DOHH2 (cell line): ENCODE measurements at regions not wholly inside any gene's neighbourhood (a gene's known extent, or its start where the extent isn't known, plus 50 kb on each side); places are given as distances from the start of the nearest gene placed in this dataset.

ENCODE experiments used
- H3F3A ChIP-seq: fragments of 200-600 bp; sonication (generic), shearing (Covaris generic); 2 replicates; pipeline ENCODE4 v1.6.0; 2016; ENCODE audit warnings: antibody characterized with exemption, mild to moderate bottlenecking; ENCODE audit not compliant: control insufficient read depth, insufficient read depth
- H3K27ac ChIP-seq: fragments of 200-600 bp; sonication (generic); 2 replicates; pipeline ENCODE4 v1.5.1; 2014; ENCODE audit warnings: low read depth, mild to moderate bottlenecking, low read length, moderate library complexity
- H3K27me3 ChIP-seq: fragments of 200-600 bp; sonication (generic); 2 replicates; pipeline ENCODE4 v1.6.1; 2014; ENCODE audit warnings: mild to moderate bottlenecking, low read length, mixed read lengths; ENCODE audit not compliant: control insufficient read depth
- H3K36me3 ChIP-seq: fragments of 200-600 bp; sonication (generic); 2 replicates; pipeline ENCODE4 v1.6.1; 2014; ENCODE audit warnings: mild to moderate bottlenecking, low read length, moderate library complexity, mixed read lengths; ENCODE audit not compliant: control insufficient read depth
- H3K4me1 ChIP-seq: fragments of 200-600 bp; sonication (generic); 2 replicates; pipeline ENCODE4 v1.6.1; 2014; ENCODE audit warnings: mild to moderate bottlenecking, low read length, mixed read lengths; ENCODE audit not compliant: control insufficient read depth
- H3K4me2 ChIP-seq: fragments of 200-600 bp; sonication (generic); 2 replicates; pipeline ENCODE4 v1.6.0; 2014; ENCODE audit warnings: mild to moderate bottlenecking, low read length, moderate library complexity
- H3K4me3 ChIP-seq: fragments of 200-600 bp; sonication (generic); 2 replicates; pipeline ENCODE4 v1.5.1; 2014; ENCODE audit warnings: mild to moderate bottlenecking, low read length, mixed read lengths
- H3K79me2 ChIP-seq: fragments of 200-600 bp; sonication (generic); 2 replicates; pipeline ENCODE4 v1.6.1; 2014; ENCODE audit warnings: mild to moderate bottlenecking, low read length, mixed read lengths; ENCODE audit not compliant: control insufficient read depth
- H3K9me2 ChIP-seq: fragments of 200-600 bp; sonication (generic); replicated peaks from 2 replicates; pipeline ENCODE4 v1.6.1; 2014; ENCODE audit warnings: mild to moderate bottlenecking, low read length, mixed read lengths; ENCODE audit not compliant: control insufficient read depth
- H3K9me3 ChIP-seq: fragments of 200-600 bp; sonication (generic); 2 replicates; pipeline ENCODE4 v1.6.1; 2014; ENCODE audit warnings: antibody characterized with exemption, low read length, mixed read lengths; ENCODE audit not compliant: control insufficient read depth, insufficient read depth
- H4K20me1 ChIP-seq: fragments of 200-600 bp; sonication (generic); 2 replicates; pipeline ENCODE4 v1.6.0; 2014; ENCODE audit warnings: low read depth, mild to moderate bottlenecking, antibody characterized with exemption, low read length, moderate library complexity; ENCODE audit not compliant: control insufficient read depth, insufficient read depth
- EZH2phosphoT487 ChIP-seq: fragments of 200-600 bp; sonication (generic); IDR thresholded peaks from 2 replicates; pipeline ENCODE4 v1.6.1; 2017; ENCODE audit warnings: borderline replicate concordance, mild to moderate bottlenecking, antibody characterized with exemption, low read length, moderate library complexity, mixed read lengths
- TF ChIP-seq, protein P1 (sequence below): fragments of 200-600 bp; sonication (generic); IDR thresholded peaks from one replicate; pipeline ENCODE4 v1.5.1; 2014; ENCODE audit warnings: antibody characterized with exemption, mild to moderate bottlenecking, low read depth, low read length; ENCODE audit not compliant: poor library complexity, severe bottlenecking

DNA sequence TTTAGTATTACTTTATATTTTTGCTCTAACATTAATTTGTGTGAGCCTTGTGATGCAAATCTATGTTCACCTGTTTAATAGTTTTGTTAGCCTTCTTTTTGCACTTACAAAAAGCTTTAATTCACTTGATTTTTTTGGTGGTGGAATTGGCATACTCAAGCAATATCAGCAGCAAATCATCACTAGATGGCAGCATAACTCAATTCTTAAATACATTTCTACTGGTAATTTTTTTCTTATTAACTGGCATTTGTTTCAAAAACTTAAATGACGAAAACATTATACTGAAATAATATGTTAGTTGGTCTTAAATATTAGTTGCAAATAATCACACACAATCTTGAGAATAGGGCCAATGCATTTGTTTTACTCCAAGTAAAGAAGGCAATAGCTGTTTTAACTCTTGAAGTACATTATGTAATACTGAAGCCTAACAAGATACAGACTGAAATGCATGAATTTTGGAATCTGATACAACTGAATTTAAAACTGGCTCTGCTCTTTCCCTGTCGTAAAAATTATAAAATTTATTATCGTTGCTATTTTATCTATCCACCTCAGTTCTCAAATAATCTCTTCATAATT lies 151.5 kb downstream of the ATXN7L3B start:
- H3F3A ChIP-seq = no peaks in the 10 kb centered on the region
- no peaks in the 10 kb centered on the region; the same call in 1 of the 2 replicates for H3K27me3 ChIP-seq
- TF ChIP-seq, protein P1, sequence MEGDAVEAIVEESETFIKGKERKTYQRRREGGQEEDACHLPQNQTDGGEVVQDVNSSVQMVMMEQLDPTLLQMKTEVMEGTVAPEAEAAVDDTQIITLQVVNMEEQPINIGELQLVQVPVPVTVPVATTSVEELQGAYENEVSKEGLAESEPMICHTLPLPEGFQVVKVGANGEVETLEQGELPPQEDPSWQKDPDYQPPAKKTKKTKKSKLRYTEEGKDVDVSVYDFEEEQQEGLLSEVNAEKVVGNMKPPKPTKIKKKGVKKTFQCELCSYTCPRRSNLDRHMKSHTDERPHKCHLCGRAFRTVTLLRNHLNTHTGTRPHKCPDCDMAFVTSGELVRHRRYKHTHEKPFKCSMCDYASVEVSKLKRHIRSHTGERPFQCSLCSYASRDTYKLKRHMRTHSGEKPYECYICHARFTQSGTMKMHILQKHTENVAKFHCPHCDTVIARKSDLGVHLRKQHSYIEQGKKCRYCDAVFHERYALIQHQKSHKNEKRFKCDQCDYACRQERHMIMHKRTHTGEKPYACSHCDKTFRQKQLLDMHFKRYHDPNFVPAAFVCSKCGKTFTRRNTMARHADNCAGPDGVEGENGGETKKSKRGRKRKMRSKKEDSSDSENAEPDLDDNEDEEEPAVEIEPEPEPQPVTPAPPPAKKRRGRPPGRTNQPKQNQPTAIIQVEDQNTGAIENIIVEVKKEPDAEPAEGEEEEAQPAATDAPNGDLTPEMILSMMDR = peak; percentile 48
- TF ChIP-seq EZH2phosphoT487 = no peak
- H3K4me2 ChIP-seq = no peak overlapping the region
- H3K36me3 ChIP-seq = no peaks in the 10 kb centered on the region
- H3K79me2 ChIP-seq = no peaks in the 10 kb centered on the region
- H3K9me3 ChIP-seq = no peaks in the 10 kb centered on the region
- no peaks in the 10 kb centered on the region for H3K4me1 ChIP-seq
- no peaks in the 10 kb centered on the region for H3K9me2 ChIP-seq
- no peak overlapping the region for H3K4me3 ChIP-seq
- H4K20me1 ChIP-seq = no peaks in the 10 kb centered on the region
- H3K27ac ChIP-seq = no peak overlapping the region

DNA sequence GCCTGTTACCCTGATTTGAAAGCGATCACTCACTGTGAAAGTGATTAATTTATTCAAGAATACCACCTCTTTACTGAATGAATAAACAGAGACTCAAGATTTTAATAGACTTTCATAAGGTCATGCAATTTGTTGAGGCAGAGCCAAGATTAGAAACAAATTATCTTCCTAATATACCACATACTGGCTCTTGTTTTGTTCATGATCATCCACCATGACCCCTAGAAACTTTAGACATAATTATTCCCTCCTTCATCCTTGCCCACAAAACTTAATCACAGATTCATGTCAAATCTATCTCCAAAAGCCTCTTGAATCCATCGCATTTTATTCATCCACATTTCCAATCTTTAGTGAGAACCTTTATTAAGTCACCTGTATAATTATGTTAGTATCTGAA lies 152.3 kb downstream of the ATXN7L3B start:
- no peaks in the 10 kb centered on the region for H3K9me3 ChIP-seq
- no peaks in the 10 kb centered on the region for H3K9me2 ChIP-seq
- H4K20me1 ChIP-seq = no peaks in the 10 kb centered on the region
- no peaks in the 10 kb centered on the region for H3K4me1 ChIP-seq
- H3K27ac ChIP-seq = no peak overlapping the region
- H3F3A ChIP-seq = no peaks in the 10 kb centered on the region
- H3K4me2 ChIP-seq = no peak overlapping the region
- H3K27me3 ChIP-seq = no peaks in the 10 kb centered on the region; the same call in 1 of the 2 replicates
- no peaks in the 10 kb centered on the region for H3K36me3 ChIP-seq
- TF ChIP-seq EZH2phosphoT487 = no peak
- TF ChIP-seq, protein P1 = no peak
- H3K79me2 ChIP-seq = no peaks in the 10 kb centered on the region
- no peak overlapping the region for H3K4me3 ChIP-seq

DNA sequence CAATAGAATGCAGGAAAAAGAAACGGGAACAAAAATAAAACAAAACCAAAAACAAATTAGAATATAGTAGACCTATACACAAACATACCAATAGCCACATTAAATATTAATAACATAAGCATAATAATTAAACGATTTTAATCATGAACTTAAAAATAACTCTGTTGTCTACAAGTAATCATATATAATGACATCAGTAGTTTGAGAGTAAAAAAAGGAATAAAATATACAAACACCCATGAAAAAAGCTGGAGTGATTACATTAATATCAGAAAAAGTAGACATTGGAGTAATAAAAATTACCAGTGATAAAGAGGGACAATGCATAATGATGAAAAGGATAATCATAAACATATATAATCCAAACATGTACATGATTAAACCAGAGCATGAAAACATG lies 181.8 kb downstream of the ATXN7L3B start:
- Histone ChIP-seq H3K9me2 (no peaks in the 10 kb centered on the region; the same call in 1 of the 2 replicates), H3F3A (no peaks in the 10 kb centered on the region), H4K20me1 (no peaks in the 10 kb centered on the region), H3K27me3 (no peaks in the 10 kb centered on the region; the same call in 1 of the 2 replicates), H3K4me2 (no peak overlapping the region), H3K79me2 (no peaks in the 10 kb centered on the region), H3K4me1 (no peaks in the 10 kb centered on the region), H3K36me3 (no peaks in the 10 kb centered on the region), H3K4me3 (no peak overlapping the region), H3K27ac (no peak overlapping the region), H3K9me3 (no peaks in the 10 kb centered on the region)
- TF ChIP-seq, protein P1 = no peak
- TF ChIP-seq EZH2phosphoT487 = no peak
